Colonic mucosa (tissue), 4 donors: ENCODE measurements at regions not wholly inside any gene's neighbourhood (a gene's known extent, or its start where the extent isn't known, plus 50 kb on each side); places are given as distances from the start of the nearest gene placed in this dataset.

Experiments
- DNase-seq: peaks from one replicate; pipeline ENCODE4 v3.0.0-alpha.2; 2020
- H3K27ac ChIP-seq: fragments of 200-600 bp; one replicate; pipeline ENCODE4 v1.8.0; 2021
- H3K27me3 ChIP-seq: fragments of 200-600 bp; one replicate; pipeline ENCODE4 v1.8.0; 2021
- H3K36me3 ChIP-seq: fragments of 200-600 bp; one replicate; pipeline ENCODE4 v1.8.0; 2021
- H3K4me1 ChIP-seq: fragments of 200-600 bp; one replicate; pipeline ENCODE4 v1.8.0; 2021; ENCODE audit warnings: mild to moderate bottlenecking
- H3K4me3 ChIP-seq: fragments of 200-600 bp; one replicate; pipeline ENCODE4 v1.8.0; 2021
- H3K9ac ChIP-seq, 2 donors: one replicate each; pipeline ENCODE4 v1.7.0; 2013; ENCODE audit warnings: control low read depth in 2 of 2, low read depth in 2 of 2, low read length in 2 of 2
- H3K9me3 ChIP-seq: fragments of 200-600 bp; one replicate; pipeline ENCODE4 v1.8.0; 2021
- CTCF ChIP-seq: fragments of 200-600 bp; IDR thresholded peaks from one replicate; pipeline ENCODE4 v1.8.0; 2022; ENCODE audit warnings: antibody characterized with exemption, mild to moderate bottlenecking
- intact Hi-C: fragments of 100-400 bp; cut with DNase I; formaldehyde crosslinking; loops from one replicate; pipeline ENCODE4 v1.14.1; 2022
- donor health status: healthy.
- donor health status: DM: no; HTN: no; CAD: no.
- donor health status: DM: no; HTN: no; CAD: no.

- peak overlapping the region; percentile 67 to 87 for H3K9ac ChIP-seq
- DNase-seq: peak; percentile 76
- no peaks in the 10 kb centered on the region for H3K4me1 ChIP-seq
- no peaks in the 10 kb centered on the region for H3K9me3 ChIP-seq
- no peaks in the 10 kb centered on the region for H3K36me3 ChIP-seq
- peak overlapping the region; percentile 79 for H3K4me3 ChIP-seq
- TF ChIP-seq CTCF: no peak
- intact Hi-C loops: loop anchor here (2.0 kb wide), 1 partner anchor 91 kb away; the partner anchor contains the start of gene BBX
- H3K27ac ChIP-seq: peak overlapping the region; percentile 95
- H3K27me3 ChIP-seq: no peaks in the 10 kb centered on the region
These were observed 54.2 kb downstream of the CCDC54 start for GRCh38 chr3:107431246-107432012.

GRCh38 chr3:107432013-107432515 is 54.8 kb downstream of the CCDC54 start:
- Histone ChIP-seq H3K9me3 (no peaks in the 10 kb centered on the region), H3K27ac (peak overlapping the region; percentile 95), H3K9ac (peak overlapping the region; percentile 60 to 87), H3K27me3 (no peaks in the 10 kb centered on the region), H3K4me3 (peak overlapping the region; percentile 79), H3K36me3 (no peaks in the 10 kb centered on the region), H3K4me1 (no peaks in the 10 kb centered on the region)
- DNase-seq: peak; percentile 45
- intact Hi-C loops: no loop called here
- no peak for TF ChIP-seq CTCF

GRCh38 chr3:107432646-107433045 is 55.4 kb downstream of the CCDC54 start:
- TF ChIP-seq CTCF: no peak
- no peak for DNase-seq
- H3K4me1 ChIP-seq: no peaks in the 10 kb centered on the region
- no peaks in the 10 kb centered on the region for H3K9me3 ChIP-seq
- H3K27me3 ChIP-seq: no peaks in the 10 kb centered on the region
- intact Hi-C loops: no loop called here
- no peaks in the 10 kb centered on the region for H3K36me3 ChIP-seq
- no peak overlapping the region for H3K27ac ChIP-seq
- H3K4me3 ChIP-seq: peak overlapping the region; percentile 79
- no peak overlapping the region for H3K9ac ChIP-seq

GRCh38 chr3:107436029-107436428 is 58.8 kb downstream of the CCDC54 start:
- Histone ChIP-seq H3K9ac (no peak overlapping the region), H3K27me3 (no peaks in the 10 kb centered on the region), H3K36me3 (no peaks in the 10 kb centered on the region), H3K9me3 (no peaks in the 10 kb centered on the region), H3K4me1 (no peaks in the 10 kb centered on the region), H3K4me3 (no peak overlapping the region), H3K27ac (no peak overlapping the region)
- intact Hi-C loops: no loop called here
- no peak for DNase-seq
- TF ChIP-seq CTCF: no peak

- Histone ChIP-seq H3K9ac (no peak overlapping the region), H3K36me3 (no peaks in the 10 kb centered on the region), H3K27me3 (no peaks in the 10 kb centered on the region), H3K4me1 (no peaks in the 10 kb centered on the region), H3K9me3 (no peaks in the 10 kb centered on the region), H3K4me3 (no peak overlapping the region), H3K27ac (no peak overlapping the region)
- no peak for DNase-seq
- TF ChIP-seq CTCF: no peak
- intact Hi-C loops: no loop called here
These were observed 61.4 kb downstream of the CCDC54 start for GRCh38 chr3:107438671-107439070.
